HG02759 (cell line): ENCODE measurements at regions not wholly inside any gene's neighbourhood (a gene's known extent, or its start where the extent isn't known, plus 50 kb on each side); places are given as distances from the start of the nearest gene placed in this dataset.

Source experiments
- ATAC-seq: cut with Tn5 transposase; IDR thresholded peaks from one replicate; pipeline ENCODE4 v1.9.1; 2021; ENCODE audit warnings: mild to moderate bottlenecking, moderate library complexity; ENCODE audit not compliant: unreplicated experiment

DNA sequence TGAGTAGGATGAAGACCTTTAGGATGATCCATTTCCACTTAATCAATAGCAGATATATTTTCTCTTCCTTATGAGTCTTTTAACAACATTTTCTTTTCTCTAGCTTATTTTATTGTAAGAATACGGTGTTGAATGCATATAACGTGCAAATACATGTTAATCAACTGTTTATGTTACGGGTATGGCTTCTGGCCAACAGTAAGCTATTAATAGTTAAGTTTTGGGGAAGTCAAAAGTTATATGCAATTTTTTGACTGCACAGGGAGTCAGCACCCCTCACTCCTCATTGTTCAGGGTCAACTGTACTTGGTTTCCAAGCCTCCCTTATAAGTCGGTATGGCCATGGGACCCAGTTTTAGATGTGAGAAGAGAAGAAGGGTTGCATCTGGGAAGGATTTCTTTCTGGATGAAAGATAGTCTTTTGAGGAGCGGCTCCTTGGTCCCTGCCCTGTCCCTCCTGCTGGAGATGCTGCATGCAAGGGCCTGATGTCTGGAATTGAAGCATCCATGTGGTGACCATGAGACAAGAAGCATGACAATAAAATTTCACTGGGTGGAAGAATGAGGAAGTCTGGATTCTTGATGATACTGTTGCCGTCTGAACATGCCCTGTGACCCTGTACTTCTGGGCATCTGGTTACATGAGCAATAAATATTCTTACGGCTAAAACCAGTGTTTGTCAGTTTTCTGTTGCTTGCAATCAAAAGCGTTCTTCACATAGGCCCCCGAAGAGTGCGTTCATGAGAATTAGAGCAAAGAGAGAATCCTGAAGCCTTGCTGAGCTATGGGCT lies 194.7 kb upstream of the PMEPA1 start:
- no peak for ATAC-seq

DNA sequence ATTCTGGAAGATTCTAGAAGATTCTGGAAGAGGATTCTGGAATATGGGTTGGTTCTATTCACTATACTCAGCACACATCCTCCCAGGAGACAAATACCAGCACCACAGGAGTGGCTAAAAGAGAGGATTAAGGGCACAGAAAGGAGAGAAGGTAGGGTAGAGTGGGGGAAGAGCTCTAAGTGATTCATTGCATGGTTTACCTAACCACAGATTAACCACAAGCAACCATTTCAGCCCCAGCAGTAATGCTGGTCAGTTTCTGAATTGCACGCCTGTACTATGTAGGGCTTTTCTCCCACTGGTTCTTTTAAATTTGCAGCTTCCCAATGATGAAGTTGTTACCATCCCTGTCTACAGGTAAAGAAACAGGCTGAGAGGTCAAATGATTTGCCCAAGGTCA lies 192.7 kb upstream of the PMEPA1 start:
- peak; percentile 84 for ATAC-seq

DNA sequence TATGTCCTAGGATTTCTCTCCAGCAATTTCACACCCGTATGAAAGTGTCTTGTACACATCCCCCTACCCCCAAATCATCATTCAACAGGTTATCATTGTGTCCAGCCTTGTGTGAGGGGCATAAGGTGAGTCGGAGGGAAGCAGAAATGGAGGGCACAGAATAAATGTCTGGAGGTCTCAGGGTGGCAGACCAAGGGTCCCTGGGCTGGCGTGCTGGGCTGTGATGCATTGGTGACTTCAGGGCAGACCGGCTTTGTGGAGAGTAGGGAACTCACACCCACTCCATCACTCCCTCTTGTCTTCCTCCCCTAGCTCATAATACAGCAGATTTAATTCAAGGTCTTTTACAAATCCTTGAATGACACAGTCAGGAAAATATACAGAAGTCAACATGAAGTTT lies 191.7 kb upstream of the PMEPA1 start:
- ATAC-seq, result no peak

DNA sequence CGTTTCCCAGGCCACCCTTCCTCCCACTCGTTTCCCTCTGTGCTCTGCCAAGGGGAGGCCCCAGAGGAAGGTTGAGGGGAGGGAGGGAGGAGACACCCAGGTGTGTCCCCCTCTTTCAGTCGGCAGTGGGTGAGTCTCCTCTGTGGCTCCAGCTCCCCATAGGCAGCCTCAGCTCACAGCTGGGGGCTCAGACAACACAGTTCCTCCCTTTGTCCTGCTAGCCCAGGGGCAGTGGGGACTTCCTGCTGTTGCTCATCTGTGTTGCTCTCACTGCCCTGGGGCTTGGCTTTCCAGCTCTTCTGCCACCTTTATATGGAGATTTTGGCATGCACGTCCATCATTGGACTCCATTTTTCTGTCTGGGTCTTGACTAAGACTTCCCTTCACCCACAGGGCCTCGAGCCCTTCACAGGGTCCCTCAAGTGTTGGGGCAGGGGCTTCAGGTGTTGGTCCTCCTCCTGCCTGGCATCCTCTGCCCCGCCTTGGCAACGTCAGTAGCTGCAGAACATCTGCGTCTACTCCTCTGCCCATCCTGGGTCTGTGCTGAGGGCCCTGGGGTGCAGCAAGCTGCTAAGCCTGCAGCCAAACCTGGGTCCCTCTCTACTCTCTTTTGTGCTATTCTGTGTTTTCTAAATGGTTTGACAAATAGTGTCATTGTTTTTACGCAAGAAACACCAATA lies 190.6 kb upstream of the PMEPA1 start:
- ATAC-seq, result no peak

DNA sequence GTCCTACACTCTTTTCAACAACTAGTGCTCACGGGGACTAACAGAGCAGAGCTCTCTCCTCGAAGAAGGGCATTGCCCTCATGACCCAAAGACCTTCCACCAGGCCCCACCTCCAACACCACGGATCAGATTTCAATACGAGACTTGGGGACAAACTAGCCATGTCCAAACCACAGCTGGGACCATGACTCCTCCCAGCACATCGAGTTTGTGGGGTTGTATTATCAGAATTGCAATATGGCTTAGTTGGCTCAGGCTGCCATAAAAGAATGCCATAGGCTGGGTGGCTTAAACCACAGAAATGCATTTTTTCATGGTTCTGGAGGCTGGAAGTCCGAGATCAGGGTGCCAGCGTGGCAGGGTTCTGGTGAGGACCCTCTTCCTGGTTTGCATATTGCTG lies 189.7 kb upstream of the PMEPA1 start:
- no peak for ATAC-seq

DNA sequence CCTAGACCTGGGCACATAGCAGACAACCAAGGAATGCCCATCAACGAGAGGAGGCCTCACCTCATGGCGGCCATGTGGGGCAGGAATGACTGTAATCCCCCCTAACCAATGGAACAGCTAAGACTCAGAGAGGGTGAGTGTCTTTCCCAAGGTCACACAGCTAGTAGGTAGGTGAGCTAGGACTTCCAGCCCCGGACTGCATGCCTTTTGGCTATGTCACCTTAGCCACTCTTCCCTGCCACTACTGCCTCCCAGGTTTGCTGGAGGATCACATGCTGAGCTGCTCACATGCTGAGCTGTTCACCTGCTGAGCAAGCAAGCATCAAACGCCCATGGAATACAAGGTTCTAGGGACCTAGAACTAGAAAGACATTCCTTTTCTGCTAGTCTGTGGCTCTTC lies 188.5 kb upstream of the PMEPA1 start:
- ATAC-seq, result no peak

DNA sequence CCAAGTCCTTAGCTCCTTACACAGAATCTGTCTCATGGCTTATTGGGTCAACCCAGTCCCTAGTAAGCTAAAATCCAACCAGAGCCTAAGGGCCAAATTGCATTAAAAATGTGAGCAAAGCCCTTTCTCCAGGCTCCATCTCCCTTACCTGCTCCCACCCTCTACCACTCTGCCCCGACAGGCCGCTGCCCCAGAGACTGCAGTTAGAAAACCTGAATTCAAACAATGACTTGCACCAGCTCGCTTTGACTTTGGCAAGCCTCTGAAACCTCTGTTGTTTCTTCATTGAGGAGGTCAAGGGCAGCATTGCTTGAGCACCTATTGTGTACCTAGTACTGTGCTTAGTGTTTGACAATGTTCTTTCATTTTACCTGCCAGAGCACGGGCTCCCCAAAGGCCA lies 188.1 kb upstream of the PMEPA1 start:
- no peak for ATAC-seq

DNA sequence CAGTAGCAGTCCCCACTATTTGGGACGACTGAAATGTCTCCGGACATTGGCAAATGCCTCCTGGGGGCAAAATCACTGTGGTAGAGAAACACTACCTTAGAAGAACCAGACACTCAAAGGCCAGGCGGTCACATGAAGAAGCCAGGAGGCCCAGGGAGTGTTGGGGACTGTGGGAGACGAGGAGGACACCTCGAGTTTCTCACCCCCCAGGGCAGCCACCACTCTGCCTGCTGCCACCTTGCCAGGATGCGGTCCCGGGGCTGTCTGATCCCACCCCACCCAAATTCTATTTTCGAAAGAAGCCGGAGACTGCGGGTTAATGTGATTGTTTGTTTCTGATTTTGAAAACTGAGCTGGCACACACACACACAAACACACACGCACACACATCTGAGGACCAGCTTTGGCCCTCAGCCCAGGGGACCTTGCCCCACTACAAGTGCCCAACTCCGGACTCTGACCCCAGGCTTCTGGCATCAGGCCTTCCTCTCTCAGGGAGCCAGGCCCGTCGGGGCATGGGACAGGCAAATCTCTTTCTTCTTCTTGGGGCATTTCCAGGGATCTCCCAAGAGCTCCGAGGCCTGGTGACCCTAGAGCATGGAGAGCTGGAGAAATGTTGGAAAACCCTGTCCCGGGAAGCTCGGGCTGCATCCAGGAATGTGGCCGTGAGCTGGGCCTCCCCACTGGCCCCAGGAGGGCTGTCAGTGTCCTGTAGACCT lies 187.5 kb upstream of the PMEPA1 start:
- no peak for ATAC-seq

DNA sequence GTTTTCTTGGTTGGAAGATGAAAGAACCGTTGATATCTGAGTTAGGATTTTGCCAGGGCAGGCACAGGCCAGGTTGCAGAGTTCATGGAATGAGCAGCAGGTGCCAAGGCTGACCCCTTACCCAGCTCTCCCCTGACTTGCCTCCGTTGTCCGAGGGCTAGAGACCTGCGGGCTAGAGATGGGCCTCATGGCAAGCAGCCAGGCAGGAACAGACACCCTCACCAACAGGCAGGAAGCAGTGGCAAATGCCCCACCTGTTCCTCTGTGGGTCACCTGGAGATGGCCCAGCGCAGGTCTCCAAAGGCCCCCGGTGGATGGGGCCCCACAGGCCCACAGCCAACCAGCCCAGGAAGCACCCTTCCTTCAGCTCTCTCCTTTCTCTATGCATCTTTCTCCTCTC lies 186.7 kb upstream of the PMEPA1 start:
- no peak for ATAC-seq

DNA sequence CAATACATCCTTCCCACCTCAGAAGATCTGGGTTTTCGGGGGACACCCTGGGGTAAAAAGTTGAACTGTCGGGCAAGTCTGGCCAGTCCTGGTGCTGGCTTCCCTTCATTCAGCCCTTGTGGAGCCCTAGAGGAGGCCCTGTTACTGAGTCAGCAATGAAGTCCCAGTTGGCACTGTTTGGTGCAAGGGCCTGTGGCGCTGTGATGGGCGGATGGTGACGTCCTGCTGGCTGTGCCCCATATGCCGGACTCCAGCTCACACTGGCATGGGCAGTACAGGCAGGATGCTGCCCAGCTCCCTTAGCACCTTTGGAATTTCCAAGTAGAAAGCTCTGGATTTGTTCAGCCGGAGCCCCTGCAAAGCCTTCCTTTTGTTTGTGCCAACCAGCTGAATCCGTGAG lies 186.2 kb upstream of the PMEPA1 start:
- ATAC-seq, result no peak

DNA sequence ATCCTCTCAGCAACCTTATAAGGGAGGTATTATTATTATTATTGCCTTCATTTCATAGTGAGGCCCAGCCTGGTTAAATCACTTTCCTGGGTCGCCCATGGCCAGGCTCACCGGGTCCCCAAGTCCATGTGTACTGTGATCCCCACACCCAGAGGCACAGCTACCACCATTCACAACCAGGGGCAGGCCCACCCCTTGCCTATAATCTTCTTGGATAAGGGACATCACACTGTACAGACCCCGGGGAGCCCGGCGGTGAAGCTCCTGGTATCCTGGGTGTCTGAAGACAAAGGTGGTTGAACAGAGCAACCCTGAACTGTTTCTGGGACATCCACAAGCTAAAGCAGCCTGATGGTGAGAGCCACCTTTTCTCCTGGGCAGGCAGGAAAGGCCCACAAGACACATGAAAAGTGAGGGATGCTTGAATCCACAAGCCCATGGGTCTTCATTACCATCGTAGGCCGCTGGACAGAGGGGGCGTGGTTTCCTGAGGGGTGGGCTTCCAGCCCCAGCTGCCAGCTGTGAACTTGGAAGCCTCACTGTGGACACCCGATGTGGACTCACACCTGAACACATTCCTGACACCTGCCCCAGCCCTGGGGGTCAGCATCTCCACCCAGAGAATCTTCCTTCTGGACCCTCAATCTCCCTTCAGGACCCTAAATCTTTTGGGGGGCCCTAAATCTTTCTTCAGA lies 185.5 kb upstream of the PMEPA1 start:
- no peak for ATAC-seq

DNA sequence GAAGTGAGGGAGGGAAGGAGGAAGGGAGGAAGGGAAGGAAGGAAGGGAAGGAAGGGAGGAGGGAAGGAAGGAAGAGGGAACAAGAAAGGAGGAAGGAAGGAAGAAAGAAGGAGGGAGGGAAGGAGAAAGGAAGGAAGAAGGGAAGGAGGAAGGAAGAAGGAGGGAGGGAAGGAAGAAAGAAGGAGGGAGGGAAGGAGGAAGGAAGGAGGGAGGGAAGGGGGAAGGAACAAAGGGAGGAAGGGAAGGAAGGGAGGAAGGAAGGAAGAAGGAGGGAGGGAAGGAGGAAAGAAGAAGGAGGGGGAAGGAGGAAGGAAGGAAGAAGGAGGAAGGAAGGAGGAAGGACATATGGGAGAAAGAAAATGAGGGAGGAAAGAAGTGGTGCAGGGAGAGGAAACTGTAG lies 184.7 kb upstream of the PMEPA1 start:
- ATAC-seq, result no peak

DNA sequence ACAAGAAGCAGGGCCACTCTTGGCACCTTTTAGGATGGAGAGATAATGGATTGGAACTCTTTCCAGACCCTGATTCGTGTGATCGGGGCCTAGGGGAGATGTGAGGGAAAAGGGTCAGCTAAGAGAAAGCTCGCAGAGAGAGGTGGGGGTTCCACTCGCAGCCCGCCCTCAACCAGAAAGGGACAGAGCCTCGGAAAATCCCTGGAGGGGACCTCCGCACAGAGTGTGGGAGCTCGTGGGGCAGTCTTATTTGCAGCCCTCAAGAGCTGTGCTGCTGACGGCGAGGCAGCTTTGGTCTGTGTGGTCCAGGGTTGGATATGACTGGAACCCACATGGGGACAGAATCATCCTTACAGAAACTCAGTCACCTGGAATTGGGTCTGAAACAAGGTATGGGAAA lies 184.3 kb upstream of the PMEPA1 start:
- no peak for ATAC-seq

DNA sequence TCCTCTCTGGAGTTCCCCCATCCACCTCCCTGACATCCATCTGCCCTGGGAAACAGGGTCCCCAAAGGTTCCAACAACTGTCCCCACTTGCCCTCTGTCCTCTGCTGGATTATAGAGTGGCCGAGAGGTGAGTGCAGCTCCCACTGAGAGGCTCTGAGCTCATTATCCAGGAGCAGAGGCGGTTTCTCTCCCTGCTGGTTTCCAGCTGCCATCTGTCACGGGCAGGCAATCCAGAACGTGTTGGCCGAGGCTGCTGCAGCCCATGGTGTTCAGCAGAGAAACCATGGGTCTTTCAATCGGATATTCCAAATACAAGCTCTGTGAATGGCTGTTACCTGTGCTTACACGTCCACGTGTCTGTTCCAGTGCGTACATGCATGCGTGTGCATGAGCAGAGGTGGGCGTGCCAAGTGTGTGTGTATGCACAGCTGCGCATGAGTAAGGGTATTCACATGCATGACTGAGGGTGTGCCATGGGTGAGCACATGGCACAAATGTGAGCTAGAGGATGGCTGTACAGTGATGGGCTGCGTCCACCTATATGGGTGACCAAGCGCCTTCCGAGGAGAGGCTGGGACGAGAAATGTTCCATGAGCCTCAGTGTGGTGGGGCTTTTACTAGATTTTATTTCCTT lies 183.7 kb upstream of the PMEPA1 start:
- ATAC-seq, result no peak

DNA sequence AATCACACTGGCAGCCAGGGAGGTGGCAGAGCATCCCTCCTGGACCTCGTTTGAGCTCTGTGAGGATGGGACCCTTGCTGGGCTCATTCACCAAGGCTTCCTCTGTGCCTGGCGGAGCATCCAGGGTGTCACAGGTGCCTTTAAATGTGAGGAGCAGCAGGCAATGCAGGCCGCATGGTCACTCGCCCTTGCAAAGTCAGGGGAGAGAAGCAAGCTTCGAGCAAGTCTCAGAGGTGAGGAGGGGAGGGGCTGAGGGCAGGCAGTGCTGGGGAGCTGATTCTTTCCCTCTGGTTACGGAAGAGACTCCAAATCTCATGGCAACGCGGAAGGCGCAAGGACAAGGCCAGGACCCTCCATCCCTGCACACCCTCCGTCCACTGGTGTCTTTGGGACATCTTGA lies 182.7 kb upstream of the PMEPA1 start:
- ATAC-seq, result no peak

DNA sequence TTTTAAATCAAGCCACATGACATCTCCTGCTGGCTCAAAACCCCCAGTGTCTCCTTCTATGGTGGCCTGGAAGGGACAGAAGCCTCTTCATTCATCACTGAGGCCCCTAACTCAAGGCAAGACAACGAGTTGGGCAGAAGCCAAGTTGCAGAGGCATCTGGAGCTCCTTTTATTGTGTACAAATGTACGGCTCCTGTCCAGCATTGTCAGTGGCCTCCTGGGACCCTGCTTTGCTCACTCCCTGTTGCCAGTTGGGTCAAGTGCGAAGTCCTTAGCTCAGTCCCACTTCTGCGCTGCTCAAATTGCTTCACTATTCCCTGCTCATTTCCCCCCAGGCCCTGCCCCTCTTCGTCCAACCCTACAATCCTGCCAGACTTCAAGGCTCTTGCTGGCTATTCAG lies 181.2 kb upstream of the PMEPA1 start:
- no peak for ATAC-seq

DNA sequence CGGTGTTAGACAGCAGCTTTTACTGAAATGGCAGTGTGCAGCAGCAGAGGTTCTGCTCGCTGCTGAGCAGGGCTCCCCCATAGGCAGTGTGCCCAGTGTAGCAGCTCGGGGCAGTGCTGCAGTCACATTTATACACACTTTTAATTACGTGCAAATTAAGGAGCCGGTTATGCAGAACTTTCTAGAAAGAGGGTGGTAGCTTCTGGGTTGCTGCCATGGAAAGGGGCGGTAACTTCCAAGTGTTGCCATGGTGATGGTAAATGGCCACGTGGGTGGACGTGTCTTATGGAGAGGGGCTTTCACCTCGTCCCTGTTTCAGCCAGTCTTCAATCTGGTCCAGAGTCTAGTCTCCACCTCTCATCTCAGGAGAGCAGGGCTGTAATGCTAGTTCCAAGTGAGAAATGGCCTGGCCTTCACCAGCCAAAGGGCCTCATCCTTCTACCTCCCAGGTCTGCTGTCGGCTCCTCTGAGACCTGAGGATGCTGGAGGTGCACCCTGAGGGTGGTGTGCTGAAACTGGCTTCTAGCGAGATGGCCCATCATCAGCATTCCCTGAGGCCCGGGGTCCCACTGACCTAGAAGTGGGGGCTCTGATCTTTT lies 180.5 kb upstream of the PMEPA1 start:
- ATAC-seq, result no peak

DNA sequence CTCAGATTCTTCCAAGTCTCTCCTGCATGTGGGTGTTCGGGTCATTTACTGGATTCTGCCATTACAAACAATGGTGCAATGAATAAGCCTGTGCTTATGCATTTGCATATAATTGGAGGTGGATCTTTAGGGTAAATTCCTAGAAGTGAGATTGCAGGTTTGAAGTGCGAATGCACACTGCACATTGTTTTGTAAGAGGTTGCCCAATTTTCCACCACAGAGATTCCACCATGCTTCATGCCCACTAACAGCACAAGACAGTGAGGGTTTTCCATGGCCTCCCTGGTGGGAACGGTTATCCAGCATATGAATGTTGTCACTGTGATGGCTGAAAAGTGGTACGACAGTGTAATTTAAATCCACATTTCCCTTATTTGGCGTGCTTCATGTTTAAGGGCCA lies 178.8 kb upstream of the PMEPA1 start:
- no peak for ATAC-seq

DNA sequence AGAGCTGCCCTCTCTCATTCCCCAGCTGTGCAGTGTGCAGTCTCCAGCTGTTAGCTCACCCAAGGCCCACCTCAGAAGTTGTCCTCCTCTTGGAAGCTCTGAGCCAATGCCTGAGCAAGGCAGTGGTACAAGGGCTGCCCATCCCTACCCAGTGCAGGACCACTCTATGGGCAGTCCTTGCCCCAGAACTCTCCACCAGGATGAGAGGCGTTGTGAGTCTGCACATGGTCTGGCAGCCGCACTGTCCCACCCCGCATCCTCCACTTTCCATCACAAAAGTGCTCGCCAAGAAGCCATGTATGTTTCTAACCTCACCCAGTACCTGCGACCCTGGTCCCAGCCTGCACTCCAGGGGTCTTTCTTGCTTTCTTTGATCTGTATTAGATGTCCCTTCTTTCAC lies 175.1 kb upstream of the PMEPA1 start:
- ATAC-seq, result no peak

DNA sequence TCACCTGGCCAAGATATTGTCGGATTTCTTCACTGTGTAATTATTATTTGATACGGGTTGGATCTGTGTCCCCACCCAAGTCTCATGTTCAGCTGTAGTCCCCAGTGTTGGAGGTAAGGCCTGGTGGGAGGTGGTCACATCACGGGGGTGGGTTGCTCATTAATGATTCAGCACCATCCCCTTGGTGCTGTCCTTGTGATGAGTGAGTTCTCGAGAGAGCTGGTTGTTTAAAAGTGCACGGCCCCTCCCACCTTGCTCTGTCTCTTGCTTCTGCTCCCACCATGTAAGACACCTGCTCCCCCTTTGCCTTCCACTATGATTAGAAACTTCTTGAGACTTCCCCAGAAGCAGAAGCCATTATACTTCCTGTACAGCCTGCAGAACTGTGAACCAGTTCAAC lies 173.9 kb upstream of the PMEPA1 start:
- ATAC-seq, result no peak

DNA sequence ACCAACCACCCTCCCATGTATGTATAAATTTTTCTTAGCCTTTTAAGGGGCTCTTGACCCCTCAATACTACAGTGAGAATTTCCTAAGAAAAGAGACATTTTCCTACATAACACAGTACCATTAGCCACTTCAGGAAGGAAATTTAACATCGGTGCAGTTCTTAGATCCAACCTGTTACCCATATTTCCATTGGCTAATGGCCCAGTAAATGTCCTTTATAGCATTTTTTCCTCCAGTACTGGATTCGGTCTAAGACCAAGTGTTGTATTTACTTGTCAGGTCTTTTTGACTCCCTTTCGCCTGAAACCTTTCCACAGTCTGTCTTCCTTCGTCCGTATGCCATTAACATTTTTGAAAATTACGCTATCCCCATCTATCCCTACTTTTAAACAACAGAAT lies 173.4 kb upstream of the PMEPA1 start:
- ATAC-seq, result no peak
